SK-N-SH (cell line): ENCODE measurements at regions not wholly inside any gene's neighbourhood (a gene's known extent, or its start where the extent isn't known, plus 50 kb on each side); places are given as distances from the start of the nearest gene placed in this dataset.

Experiments
- CTCF ChIA-PET: fragments of 300-600, 350-600 bp; formaldehyde crosslinking; extraction: SDS; loops from one replicate; lab custom pipeline; 2021; lab: Yijun Ruan, JAX
- POLR2A ChIA-PET: fragments of 350-600 bp; sonication (Branson Sonifier 250); formaldehyde crosslinking; extraction: SDS; loops from one replicate; lab custom pipeline; 2020; ENCODE audit warnings: antibody characterized with exemption, inconsistent platforms; lab: Yijun Ruan, JAX
- DNase-seq: peaks from one replicate; pipeline ENCODE4 v3.0.0; 2012
- H2AFZ ChIP-seq: fragments of 200-600 bp; sonication (generic); 2 replicates; pipeline ENCODE4 v1.8.1; 2016; ENCODE audit warnings: antibody characterized with exemption, mild to moderate bottlenecking, low read depth
- H3F3A ChIP-seq: fragments of 200-600 bp; sonication (generic); replicated peaks from 2 replicates; pipeline ENCODE3; 2016; ENCODE audit warnings: antibody characterized with exemption, mild to moderate bottlenecking; ENCODE audit not compliant: insufficient read depth
- H3K27ac ChIP-seq, 2 experiments: fragments of 200-500 bp in 1 of 2; fragments of 200-600 bp in 1 of 2; sonication (Bioruptor generic) in 1 of 2; sonication (generic), shearing (Covaris generic) in 1 of 2; 2 replicates each; pipeline versions ENCODE4 v1.5.1 to v1.6.1; 2014 to 2016; ENCODE audit warnings: low read depth in 2 of 2, inconsistent platforms in 1 of 2, low read length in 1 of 2, mild to moderate bottlenecking in 1 of 2, mixed read lengths in 1 of 2
- H3K27me3 ChIP-seq: fragments of 200-600 bp; sonication (generic), shearing (Covaris generic); 2 replicates; pipeline ENCODE4 v1.6.1; 2016; ENCODE audit warnings: mixed run types; ENCODE audit not compliant: insufficient read depth
- H3K36me3 ChIP-seq, 2 experiments: fragments of 200-500 bp in 1 of 2; fragments of 200-600 bp in 1 of 2; sonication (Bioruptor generic) in 1 of 2; sonication (generic) in 1 of 2; replicated peaks in 1 of 2; 2 replicates each; pipeline versions ENCODE3 to v1.5.1; 2014 to 2016; ENCODE audit warnings: low read length in 1 of 2, mild to moderate bottlenecking in 1 of 2; ENCODE audit not compliant: insufficient read depth in 2 of 2, control insufficient read depth in 1 of 2
- H3K4me1 ChIP-seq, 2 experiments: fragments of 200-500 bp in 1 of 2; fragments of 200-600 bp in 1 of 2; sonication (Bioruptor generic) in 1 of 2; sonication (generic), shearing (Covaris generic) in 1 of 2; 2 replicates each; pipeline versions ENCODE4 v1.5.1 to v1.6.1; 2014 to 2016; ENCODE audit warnings: low read depth in 1 of 2, low read length in 1 of 2, mixed run types in 1 of 2; ENCODE audit not compliant: insufficient read depth in 2 of 2, control insufficient read depth in 1 of 2
- H3K4me2 ChIP-seq: fragments of 200-600 bp; sonication (generic), shearing (Covaris generic); 2 replicates; pipeline ENCODE4 v1.6.1; 2017; ENCODE audit warnings: mixed run types
- H3K4me3 ChIP-seq, 2 experiments: fragments of 200-500 bp in 1 of 2; fragments of 200-600 bp in 1 of 2; sonication (Bioruptor generic) in 1 of 2; sonication (generic), shearing (Covaris generic) in 1 of 2; 2 replicates each; pipeline versions ENCODE4 v1.5.1 to v1.8.1; 2014 to 2016; ENCODE audit warnings: low read depth in 2 of 2, inconsistent platforms in 1 of 2, low read length in 1 of 2, mild to moderate bottlenecking in 1 of 2, mixed read lengths in 1 of 2, moderate library complexity in 1 of 2
- H3K79me2 ChIP-seq: fragments of 200-600 bp; sonication (generic); 2 replicates; pipeline ENCODE4 v1.8.1; 2017; ENCODE audit warnings: mild to moderate bottlenecking; ENCODE audit not compliant: insufficient read depth
- H3K9ac ChIP-seq: fragments of 200-600 bp; sonication (generic); 2 replicates; pipeline ENCODE4 v1.6.1; 2017; ENCODE audit warnings: mixed run types
- H3K9me2 ChIP-seq: fragments of 200-600 bp; sonication (generic); 2 replicates; pipeline ENCODE4 v1.6.1; 2017; ENCODE audit warnings: mixed run types
- H3K9me3 ChIP-seq: fragments of 200-600 bp; sonication (generic); 2 replicates; pipeline ENCODE4 v1.6.1; 2017; ENCODE audit warnings: mixed run types, mild to moderate bottlenecking, moderate library complexity
- H4K20me1 ChIP-seq: fragments of 200-600 bp; sonication (generic); 2 replicates; pipeline ENCODE4 v1.6.1; 2017; ENCODE audit warnings: mild to moderate bottlenecking, mixed run types; ENCODE audit not compliant: insufficient read depth
- CHD2 ChIP-seq: fragments of 150-350 bp; IDR thresholded peaks from 2 replicates; pipeline ENCODE4 v1.6.1; 2018; ENCODE audit warnings: low read length; ENCODE audit not compliant: partially characterized antibody
- EP300 ChIP-seq, 2 experiments: IDR thresholded peaks; 2 replicates each; pipeline versions ENCODE4 v1.4.0 to v1.6.1; 2012; ENCODE audit warnings: borderline replicate concordance in 1 of 2, low read depth in 1 of 2, low read length in 1 of 2
- EZH2phosphoT487 ChIP-seq: fragments of 200-600 bp; sonication (generic); IDR thresholded peaks from 2 replicates; pipeline ENCODE4 v1.6.1; 2017; ENCODE audit warnings: low read depth, mixed run types, mild to moderate bottlenecking, antibody characterized with exemption, moderate library complexity, borderline replicate concordance
- FOSL2 ChIP-seq: IDR thresholded peaks from 2 replicates; pipeline ENCODE4 v1.4.0; 2012; ENCODE audit warnings: low read depth, mild to moderate bottlenecking, moderate library complexity, borderline replicate concordance
- FOXJ3 ChIP-seq: sonication (generic); formaldehyde crosslinking; IDR thresholded peaks from 2 replicates; pipeline ENCODE4 v1.5.1; 2020; ENCODE audit warnings: mild to moderate bottlenecking, missing genetic modification reagents
- GATA2 ChIP-seq: sonication (generic); formaldehyde crosslinking; IDR thresholded peaks from 2 replicates; pipeline ENCODE4 v1.5.0; 2020; ENCODE audit warnings: mild to moderate bottlenecking, missing genetic modification reagents
- IRF3 ChIP-seq: fragments of 150-350 bp; IDR thresholded peaks from 2 replicates; pipeline ENCODE4 v1.6.1; 2016; ENCODE audit warnings: mild to moderate bottlenecking, low read depth, low read length
- MEF2A ChIP-seq: IDR thresholded peaks from 2 replicates; pipeline ENCODE4 v1.4.0; 2012; ENCODE audit warnings: low read depth, borderline replicate concordance
- MXI1 ChIP-seq: IDR thresholded peaks from 2 replicates; pipeline ENCODE4 v1.6.1; 2012; ENCODE audit warnings: mild to moderate bottlenecking, low read depth, low read length, improper control_type of control experiment
- SIN3A ChIP-seq: IDR thresholded peaks from 2 replicates; pipeline ENCODE4 v1.6.1; 2012; ENCODE audit warnings: low read depth, mild to moderate bottlenecking, low read length, moderate library complexity, borderline replicate concordance
- SMC3 ChIP-seq: IDR thresholded peaks from 2 replicates; pipeline ENCODE4 v1.6.1; 2012; ENCODE audit warnings: low read depth, low read length, improper control_type of control experiment
- TEAD4 ChIP-seq: IDR thresholded peaks from 2 replicates; pipeline ENCODE4 v1.4.0; 2012; ENCODE audit warnings: mild to moderate bottlenecking, borderline replicate concordance; ENCODE audit not compliant: insufficient read depth
- WGBS: methylation state at CpG from one replicate; pipeline ENCODE4 v1.1.6; 2017; ENCODE audit warnings: low lambda C conversion rate; 5-methylcytosine and 5-hydroxymethylcytosine counted together
- TF ChIP-seq, protein P1 (sequence below): IDR thresholded peaks from 2 replicates; pipeline ENCODE4 v1.4.0; 2012; ENCODE audit warnings: low read depth, borderline replicate concordance
- TF ChIP-seq, protein P2 (sequence below): IDR thresholded peaks from 2 replicates; pipeline ENCODE4 v1.6.1; 2012; ENCODE audit warnings: mild to moderate bottlenecking, low read depth, low read length, moderate library complexity
- TF ChIP-seq, protein P3 (sequence below): fragments of 150-350 bp; IDR thresholded peaks from 2 replicates; pipeline ENCODE4 v1.6.1; 2017; ENCODE audit warnings: antibody characterized with exemption, low read length, low read depth, borderline replicate concordance

DNA sequence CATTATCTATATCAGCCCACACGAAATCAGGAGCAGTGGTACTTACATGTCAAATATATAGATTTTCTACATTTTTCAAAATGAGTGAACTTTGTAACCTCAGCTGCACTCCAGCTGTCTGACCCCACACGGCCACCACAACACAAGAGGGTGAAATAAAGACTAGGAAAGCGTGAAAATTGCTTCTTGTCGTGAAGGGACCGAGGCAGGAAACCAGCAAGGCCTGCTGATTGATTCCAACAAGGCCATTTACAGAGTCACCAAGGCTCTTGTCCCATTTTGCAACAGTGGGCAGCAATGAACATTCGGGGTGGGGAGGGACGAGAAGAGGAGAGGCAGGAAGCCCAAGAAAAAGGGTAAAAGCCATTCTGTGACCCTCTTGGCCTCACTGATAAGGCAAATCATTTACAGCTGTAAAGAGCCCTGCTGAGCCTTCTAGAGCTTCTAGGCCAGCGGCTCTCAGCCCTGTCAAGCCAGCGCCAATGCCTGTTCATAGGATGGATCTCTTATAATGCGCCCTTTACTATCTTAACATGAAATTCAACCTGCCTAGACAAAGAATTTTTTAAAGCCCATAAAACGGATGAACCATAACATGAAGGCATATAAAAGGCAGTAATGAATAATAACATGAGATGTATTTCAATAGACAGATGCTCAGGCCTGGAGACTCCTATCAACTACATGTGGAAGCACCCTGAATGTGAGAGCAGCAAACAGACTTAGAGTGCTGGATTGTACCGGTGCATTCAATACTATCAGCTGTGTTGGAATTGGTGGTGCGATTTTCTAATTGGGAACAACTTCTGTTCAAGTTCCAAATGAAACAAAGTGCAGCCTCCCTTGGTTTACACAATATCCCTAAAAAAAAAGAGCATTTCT, 269.0 kb downstream of the CDCA7 start:
- TF ChIP-seq, protein P1, sequence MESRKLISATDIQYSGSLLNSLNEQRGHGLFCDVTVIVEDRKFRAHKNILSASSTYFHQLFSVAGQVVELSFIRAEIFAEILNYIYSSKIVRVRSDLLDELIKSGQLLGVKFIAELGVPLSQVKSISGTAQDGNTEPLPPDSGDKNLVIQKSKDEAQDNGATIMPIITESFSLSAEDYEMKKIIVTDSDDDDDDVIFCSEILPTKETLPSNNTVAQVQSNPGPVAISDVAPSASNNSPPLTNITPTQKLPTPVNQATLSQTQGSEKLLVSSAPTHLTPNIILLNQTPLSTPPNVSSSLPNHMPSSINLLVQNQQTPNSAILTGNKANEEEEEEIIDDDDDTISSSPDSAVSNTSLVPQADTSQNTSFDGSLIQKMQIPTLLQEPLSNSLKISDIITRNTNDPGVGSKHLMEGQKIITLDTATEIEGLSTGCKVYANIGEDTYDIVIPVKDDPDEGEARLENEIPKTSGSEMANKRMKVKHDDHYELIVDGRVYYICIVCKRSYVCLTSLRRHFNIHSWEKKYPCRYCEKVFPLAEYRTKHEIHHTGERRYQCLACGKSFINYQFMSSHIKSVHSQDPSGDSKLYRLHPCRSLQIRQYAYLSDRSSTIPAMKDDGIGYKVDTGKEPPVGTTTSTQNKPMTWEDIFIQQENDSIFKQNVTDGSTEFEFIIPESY: no peak
- TF ChIP-seq IRF3: no peak
- TF ChIP-seq MXI1: no peak
- TF ChIP-seq MEF2A: no peak
- no peak for TF ChIP-seq TEAD4
- no peak for TF ChIP-seq EZH2phosphoT487
- TF ChIP-seq, protein P2, sequence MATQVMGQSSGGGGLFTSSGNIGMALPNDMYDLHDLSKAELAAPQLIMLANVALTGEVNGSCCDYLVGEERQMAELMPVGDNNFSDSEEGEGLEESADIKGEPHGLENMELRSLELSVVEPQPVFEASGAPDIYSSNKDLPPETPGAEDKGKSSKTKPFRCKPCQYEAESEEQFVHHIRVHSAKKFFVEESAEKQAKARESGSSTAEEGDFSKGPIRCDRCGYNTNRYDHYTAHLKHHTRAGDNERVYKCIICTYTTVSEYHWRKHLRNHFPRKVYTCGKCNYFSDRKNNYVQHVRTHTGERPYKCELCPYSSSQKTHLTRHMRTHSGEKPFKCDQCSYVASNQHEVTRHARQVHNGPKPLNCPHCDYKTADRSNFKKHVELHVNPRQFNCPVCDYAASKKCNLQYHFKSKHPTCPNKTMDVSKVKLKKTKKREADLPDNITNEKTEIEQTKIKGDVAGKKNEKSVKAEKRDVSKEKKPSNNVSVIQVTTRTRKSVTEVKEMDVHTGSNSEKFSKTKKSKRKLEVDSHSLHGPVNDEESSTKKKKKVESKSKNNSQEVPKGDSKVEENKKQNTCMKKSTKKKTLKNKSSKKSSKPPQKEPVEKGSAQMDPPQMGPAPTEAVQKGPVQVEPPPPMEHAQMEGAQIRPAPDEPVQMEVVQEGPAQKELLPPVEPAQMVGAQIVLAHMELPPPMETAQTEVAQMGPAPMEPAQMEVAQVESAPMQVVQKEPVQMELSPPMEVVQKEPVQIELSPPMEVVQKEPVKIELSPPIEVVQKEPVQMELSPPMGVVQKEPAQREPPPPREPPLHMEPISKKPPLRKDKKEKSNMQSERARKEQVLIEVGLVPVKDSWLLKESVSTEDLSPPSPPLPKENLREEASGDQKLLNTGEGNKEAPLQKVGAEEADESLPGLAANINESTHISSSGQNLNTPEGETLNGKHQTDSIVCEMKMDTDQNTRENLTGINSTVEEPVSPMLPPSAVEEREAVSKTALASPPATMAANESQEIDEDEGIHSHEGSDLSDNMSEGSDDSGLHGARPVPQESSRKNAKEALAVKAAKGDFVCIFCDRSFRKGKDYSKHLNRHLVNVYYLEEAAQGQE: no peak
- no peak for TF ChIP-seq EP300 (IDR thresholded peaks at IDR 0.05; ENCODE audit: borderline replicate concordance in 1 of 2, low read depth in 1 of 2, low read length in 1 of 2)
- no peak for TF ChIP-seq GATA2 (CRISPR knock-in tag)
- TF ChIP-seq SMC3: no peak
- TF ChIP-seq FOXJ3 (CRISPR knock-in tag): no peak
- no peak for TF ChIP-seq SIN3A
- TF ChIP-seq, protein P3, sequence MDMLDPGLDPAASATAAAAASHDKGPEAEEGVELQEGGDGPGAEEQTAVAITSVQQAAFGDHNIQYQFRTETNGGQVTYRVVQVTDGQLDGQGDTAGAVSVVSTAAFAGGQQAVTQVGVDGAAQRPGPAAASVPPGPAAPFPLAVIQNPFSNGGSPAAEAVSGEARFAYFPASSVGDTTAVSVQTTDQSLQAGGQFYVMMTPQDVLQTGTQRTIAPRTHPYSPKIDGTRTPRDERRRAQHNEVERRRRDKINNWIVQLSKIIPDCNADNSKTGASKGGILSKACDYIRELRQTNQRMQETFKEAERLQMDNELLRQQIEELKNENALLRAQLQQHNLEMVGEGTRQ: no peak
- TF ChIP-seq CHD2: no peak
- no peak for TF ChIP-seq FOSL2
- H3K4me1 ChIP-seq: no peaks in the 10 kb centered on the region
- no peaks in the 10 kb centered on the region for H3K9me3 ChIP-seq
- H4K20me1 ChIP-seq: no peaks in the 10 kb centered on the region
- H3K9ac ChIP-seq: no peak overlapping the region
- H3K4me3 ChIP-seq: no peak overlapping the region
- H3K36me3 ChIP-seq: no peaks in the 10 kb centered on the region
- no peaks in the 10 kb centered on the region for H3K27me3 ChIP-seq
- H3K79me2 ChIP-seq: no peaks in the 10 kb centered on the region
- H3K4me2 ChIP-seq: no peak overlapping the region
- no peak overlapping the region for H3K27ac ChIP-seq
- ChIA-PET CTCF (interaction anchor here (1.8 kb wide), 1 partner anchor 11 kb away, joined by 4 read pairs; no protein-coding TSS in a partner anchor), POLR2A (no interaction called here)
- DNase-seq: no peak
- 70% methylated on average over 13 of the region's 13 CpGs for WGBS
- H3K9me2 ChIP-seq: no peaks in the 10 kb centered on the region
- no peaks in the 10 kb centered on the region for H3F3A ChIP-seq
- H2AFZ ChIP-seq: no peak overlapping the region
